AG04449 (cell line): ENCODE measurements at regions not wholly inside any gene's neighbourhood (a gene's known extent, or its start where the extent isn't known, plus 50 kb on each side); places are given as distances from the start of the nearest gene placed in this dataset.

Experiments
- CTCF ChIA-PET: fragments of 350-600 bp; formaldehyde crosslinking; extraction: SDS; loops from one replicate; lab custom pipeline; 2021; ENCODE audit warnings: antibody characterized with exemption; lab: Yijun Ruan, JAX
- POLR2A ChIA-PET: fragments of 400-600, 350-600 bp; formaldehyde crosslinking; extraction: SDS; loops from one replicate; lab custom pipeline; 2020; ENCODE audit warnings: antibody characterized with exemption, inconsistent platforms; lab: Yijun Ruan, JAX
- DNase-seq: peaks from one replicate; pipeline ENCODE4 v3.0.0-alpha.2; 2010; ENCODE audit warnings: low read depth, low spot score
- H3K4me3 ChIP-seq: 2 replicates; pipeline ENCODE4 v1.5.1; 2011; ENCODE audit warnings: low read depth, mild to moderate bottlenecking, control low read depth, low read length
- TF ChIP-seq, protein P1 (sequence below): IDR thresholded peaks from one replicate; pipeline ENCODE4 v1.5.1; 2011; ENCODE audit warnings: mild to moderate bottlenecking, moderate library complexity, low read length, control low read depth, inconsistent platforms; ENCODE audit not compliant: insufficient read depth; ENCODE audit errors: missing control alignments

- H3K4me3 ChIP-seq, result no peak overlapping the region
- CTCF ChIA-PET, result no interaction called here
- no peak for DNase-seq
- POLR2A ChIA-PET, result no interaction called here
- TF ChIP-seq, protein P1, sequence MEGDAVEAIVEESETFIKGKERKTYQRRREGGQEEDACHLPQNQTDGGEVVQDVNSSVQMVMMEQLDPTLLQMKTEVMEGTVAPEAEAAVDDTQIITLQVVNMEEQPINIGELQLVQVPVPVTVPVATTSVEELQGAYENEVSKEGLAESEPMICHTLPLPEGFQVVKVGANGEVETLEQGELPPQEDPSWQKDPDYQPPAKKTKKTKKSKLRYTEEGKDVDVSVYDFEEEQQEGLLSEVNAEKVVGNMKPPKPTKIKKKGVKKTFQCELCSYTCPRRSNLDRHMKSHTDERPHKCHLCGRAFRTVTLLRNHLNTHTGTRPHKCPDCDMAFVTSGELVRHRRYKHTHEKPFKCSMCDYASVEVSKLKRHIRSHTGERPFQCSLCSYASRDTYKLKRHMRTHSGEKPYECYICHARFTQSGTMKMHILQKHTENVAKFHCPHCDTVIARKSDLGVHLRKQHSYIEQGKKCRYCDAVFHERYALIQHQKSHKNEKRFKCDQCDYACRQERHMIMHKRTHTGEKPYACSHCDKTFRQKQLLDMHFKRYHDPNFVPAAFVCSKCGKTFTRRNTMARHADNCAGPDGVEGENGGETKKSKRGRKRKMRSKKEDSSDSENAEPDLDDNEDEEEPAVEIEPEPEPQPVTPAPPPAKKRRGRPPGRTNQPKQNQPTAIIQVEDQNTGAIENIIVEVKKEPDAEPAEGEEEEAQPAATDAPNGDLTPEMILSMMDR, result no peak
Measured at GRCh38 chr10:33041783-33042437, 83.9 kb upstream of the ITGB1 start.

- H3K4me3 ChIP-seq, result no peak overlapping the region
- TF ChIP-seq, protein P1, result no peak
- DNase-seq, result no peak
- ChIA-PET POLR2A (no interaction called here), CTCF (no interaction called here)
Measured at GRCh38 chr10:33040436-33040835, 82.4 kb upstream of the ITGB1 start.

GRCh38 chr10:33039181-33039580, 81.2 kb upstream of the ITGB1 start:
- no peak for DNase-seq
- TF ChIP-seq, protein P1, result no peak
- ChIA-PET CTCF (interaction anchor here (1.0 kb wide), 1 partner anchor 115 kb away, joined by 3 read pairs; no protein-coding TSS in a partner anchor), POLR2A (no interaction called here)
- no peak overlapping the region for H3K4me3 ChIP-seq

DNA sequence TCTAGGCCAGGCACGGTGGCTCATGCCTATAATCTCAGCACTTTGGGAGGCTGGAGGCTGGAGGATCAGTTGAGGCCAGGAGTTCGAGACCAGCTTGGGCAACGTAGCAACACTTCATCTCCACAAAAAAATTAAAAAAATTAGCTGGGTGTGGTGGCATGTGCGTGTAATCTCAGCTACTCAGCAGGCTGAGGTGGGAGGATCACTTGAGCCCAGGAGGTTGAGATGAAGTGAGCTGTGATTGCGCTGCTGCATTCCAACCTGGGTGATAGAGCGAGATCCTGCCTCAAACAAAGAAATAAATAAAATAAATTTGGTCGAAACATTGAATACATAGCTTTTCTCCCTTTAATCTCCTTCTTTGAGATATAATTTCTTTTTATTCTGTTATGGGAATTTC, 80.6 kb upstream of the ITGB1 start:
- no peak overlapping the region for H3K4me3 ChIP-seq
- POLR2A ChIA-PET, result no interaction called here
- TF ChIP-seq, protein P1, result no peak
- DNase-seq, result no peak
- CTCF ChIA-PET, result interaction anchor here (1.0 to 1.6 kb wide), 2 partner anchors 29 to 115 kb away, joined by 3 read pairs; no protein-coding TSS in a partner anchor

GRCh38 chr10:33037726-33038125, 79.7 kb upstream of the ITGB1 start:
- TF ChIP-seq, protein P1, result no peak
- H3K4me3 ChIP-seq, result no peak overlapping the region
- no peak for DNase-seq
- ChIA-PET POLR2A (no interaction called here), CTCF (interaction anchor here (0.6 to 1.6 kb wide), 3 partner anchors 10 to 149 kb away, joined by 3 read pairs; no protein-coding TSS in a partner anchor)

DNA sequence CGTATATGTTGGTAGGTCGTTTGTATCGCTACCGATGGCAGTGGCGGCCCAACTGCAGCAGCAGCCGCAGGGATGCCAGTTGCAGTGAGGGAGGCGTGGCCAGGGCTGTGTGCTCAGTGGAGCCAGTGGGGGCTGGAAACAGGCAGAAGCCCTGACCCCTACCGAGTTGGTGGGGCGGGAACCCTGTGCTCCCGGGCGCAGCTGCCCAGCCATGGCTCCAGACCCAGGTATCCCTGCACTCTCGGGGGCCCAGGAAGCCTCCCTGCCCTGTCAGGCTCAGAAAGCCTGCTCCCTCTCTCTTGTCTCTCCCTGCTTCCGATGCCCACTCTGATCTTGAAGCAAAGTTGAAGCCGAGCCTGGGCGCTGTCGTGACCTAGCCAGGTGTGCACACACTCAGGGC, 78.6 kb upstream of the ITGB1 start:
- no peak for DNase-seq
- POLR2A ChIA-PET, result no interaction called here

More for the DNA sequence above, 78.6 kb upstream of the ITGB1 start:
- TF ChIP-seq, protein P1, result no peak
- no peak overlapping the region for H3K4me3 ChIP-seq
- CTCF ChIA-PET, result no interaction called here
